PC-3 (cell line): ENCODE measurements at regions not wholly inside any gene's neighbourhood (a gene's known extent, or its start where the extent isn't known, plus 50 kb on each side); places are given as distances from the start of the nearest gene placed in this dataset.
"Not testable (repeated sequence)": the region's sequence is repeated elsewhere in the genome, so short reads cannot be mapped to it uniquely, and the experiment has no call there.

Source experiments
- ATAC-seq: fragments of 200-7000 bp; cut with Tn5 transposase; 2 replicates; pipeline ENCODE4 v1.9.1; 2020; ENCODE audit warnings: mild to moderate bottlenecking, moderate library complexity
- BruUV-seq: library from RNA; stranded (reverse); fragments of 400-500 nt; replicated peaks from 2 replicates; lab custom pipeline; 2021; lab: Mats Ljungman, UMichigan
- CTCF ChIA-PET: fragments of 300-600 bp; sonication (Branson Sonifier 250); formaldehyde crosslinking; loops from one replicate; lab custom pipeline; 2022; ENCODE audit warnings: antibody characterized with exemption; lab: Charles Lee
- POLR2A ChIA-PET: fragments of 300-600 bp; sonication (Branson Sonifier 250); formaldehyde crosslinking; loops from one replicate; lab custom pipeline; 2022; ENCODE audit warnings: antibody characterized with exemption; ENCODE audit not compliant: unreplicated experiment; lab: Charles Lee
- DNase-seq: peaks from one replicate; pipeline ENCODE4 v3.0.0-alpha.2; 2015
- H2AFZ ChIP-seq: fragments of 300-600 bp; sonication (generic); 2 replicates; pipeline ENCODE4 v1.6.0; 2016; ENCODE audit warnings: antibody characterized with exemption, low read length
- H3F3A ChIP-seq: fragments of 300-600 bp; sonication (generic); one replicate; pipeline ENCODE4 v1.6.0; 2017; ENCODE audit warnings: antibody characterized with exemption, low read length, control low read depth, mild to moderate bottlenecking; ENCODE audit not compliant: unreplicated experiment
- H3K27ac ChIP-seq: fragments of 300-600 bp; sonication (generic); 2 replicates; pipeline ENCODE4 v1.5.1; 2016; ENCODE audit warnings: mild to moderate bottlenecking, low read length
- H3K27me3 ChIP-seq: fragments of 300-600 bp; sonication (generic); 2 replicates; pipeline ENCODE4 v1.6.1; 2016; ENCODE audit warnings: low read length, mixed read lengths
- H3K36me3 ChIP-seq: fragments of 300-600 bp; sonication (generic); 2 replicates; pipeline ENCODE4 v1.6.1; 2016; ENCODE audit warnings: low read depth, mixed run types, low read length, mixed read lengths
- H3K4me1 ChIP-seq: fragments of 300-600 bp; sonication (generic); 2 replicates; pipeline ENCODE4 v1.5.1; 2016; ENCODE audit warnings: low read length; ENCODE audit not compliant: insufficient read depth
- H3K4me2 ChIP-seq: fragments of 300-600 bp; sonication (generic); 2 replicates; pipeline ENCODE4 v1.6.0; 2016; ENCODE audit warnings: low read length
- H3K4me3 ChIP-seq: fragments of 300-600 bp; sonication (generic); 2 replicates; pipeline ENCODE4 v1.5.1; 2016; ENCODE audit warnings: mild to moderate bottlenecking, low read length, mixed read lengths
- H3K79me2 ChIP-seq: fragments of 300-600 bp; sonication (generic); 2 replicates; pipeline ENCODE4 v1.6.1; 2017; ENCODE audit warnings: low read length, mixed read lengths
- H3K9ac ChIP-seq: fragments of 300-600 bp; sonication (generic); 2 replicates; pipeline ENCODE4 v1.6.0; 2016; ENCODE audit warnings: mild to moderate bottlenecking, low read length
- H3K9me2 ChIP-seq: fragments of 300-600 bp; sonication (generic); replicated peaks from 2 replicates; pipeline ENCODE4 v1.6.1; 2016; ENCODE audit warnings: mixed run types, low read length, mixed read lengths
- H3K9me3 ChIP-seq: fragments of 300-600 bp; sonication (generic); 2 replicates; pipeline ENCODE4 v1.6.1; 2016; ENCODE audit warnings: low read length, mixed read lengths
- H4K20me1 ChIP-seq: fragments of 300-600 bp; sonication (generic); 2 replicates; pipeline ENCODE4 v1.6.1; 2016; ENCODE audit warnings: low read length, mixed read lengths
- CTCF ChIP-seq: fragments of 300-600 bp; sonication (generic); conservative IDR thresholded peaks from 2 replicates; pipeline ENCODE4 v1.5.1; 2017; ENCODE audit warnings: antibody characterized with exemption, low read depth, mild to moderate bottlenecking, low read length
- EZH2 ChIP-seq: fragments of 300-600 bp; sonication (generic); IDR thresholded peaks from one replicate; pipeline ENCODE4 v1.6.1; 2017; ENCODE audit warnings: antibody characterized with exemption, mild to moderate bottlenecking, low read length; ENCODE audit not compliant: unreplicated experiment
- EZH2phosphoT487 ChIP-seq: fragments of 300-600 bp; sonication (generic); IDR thresholded peaks from 2 replicates; pipeline ENCODE4 v1.6.1; 2018; ENCODE audit warnings: mild to moderate bottlenecking, antibody characterized with exemption, low read length, borderline replicate concordance
- intact Hi-C: fragments of 100-400 bp; cut with micrococcal nuclease; formaldehyde crosslinking; loops from 2 replicates; pipeline ENCODE4 v1.9.0; 2023

- no peak for TF ChIP-seq EZH2phosphoT487
- no peak for TF ChIP-seq EZH2
- no peak for TF ChIP-seq CTCF
- DNase-seq (no peak), ATAC-seq (no peak)
- no peak overlapping the region for H3K4me2 ChIP-seq
- no peaks in the 10 kb centered on the region for H3K79me2 ChIP-seq
- CTCF ChIA-PET = no interaction called here
- H3K27ac ChIP-seq = no peak overlapping the region
- H3K4me3 ChIP-seq = no peak overlapping the region
- no TSS peak for BruUV-seq
- no peaks in the 10 kb centered on the region for H3K27me3 ChIP-seq
- H3K36me3 ChIP-seq = no peaks in the 10 kb centered on the region
- POLR2A ChIA-PET = no interaction called here
- no peak overlapping the region for H2AFZ ChIP-seq
- H3K9me2 ChIP-seq = no peaks in the 10 kb centered on the region
- intact Hi-C loops = no loop called here
- no peaks in the 10 kb centered on the region for H4K20me1 ChIP-seq
- H3K4me1 ChIP-seq = no peaks in the 10 kb centered on the region
- no peak overlapping the region for H3K9ac ChIP-seq
- no peaks in the 10 kb centered on the region for H3K9me3 ChIP-seq
- H3F3A ChIP-seq = no peaks in the 10 kb centered on the region
Measured at GRCh38 chr6:76972474-76972873, 490.8 kb downstream of the HTR1B start.

- CTCF ChIA-PET, POLR2A ChIA-PET, H3K4me3 ChIP-seq, H3K4me1 ChIP-seq, ATAC-seq, H3K79me2 ChIP-seq, H4K20me1 ChIP-seq, H3K4me2 ChIP-seq, H3K27me3 ChIP-seq, H3K9me2 ChIP-seq, H3K36me3 ChIP-seq, intact Hi-C loops, BruUV-seq, H3K9ac ChIP-seq, H3K27ac ChIP-seq, H2AFZ ChIP-seq, H3F3A ChIP-seq, DNase-seq, H3K9me3 ChIP-seq: not testable (repeated sequence)
Measured at GRCh38 chr6:76959177-76959576, 504.1 kb downstream of the HTR1B start.

- BruUV-seq = no TSS peak
- Histone ChIP-seq H3K36me3 (no peaks in the 10 kb centered on the region), H3K9me2 (no peaks in the 10 kb centered on the region), H3K4me2 (no peak overlapping the region), H2AFZ (no peak overlapping the region), H4K20me1 (no peaks in the 10 kb centered on the region), H3K9me3 (no peaks in the 10 kb centered on the region), H3K9ac (no peak overlapping the region), H3K4me1 (no peaks in the 10 kb centered on the region), H3K27me3 (no peaks in the 10 kb centered on the region), H3F3A (no peaks in the 10 kb centered on the region), H3K4me3 (no peak overlapping the region), H3K79me2 (no peaks in the 10 kb centered on the region), H3K27ac (no peak overlapping the region)
- ChIA-PET CTCF (no interaction called here), POLR2A (no interaction called here)
- intact Hi-C loops = no loop called here
- TF ChIP-seq EZH2phosphoT487 (no peak), CTCF (no peak), EZH2 (no peak)
- DNase-seq = no peak
- ATAC-seq = no peak
Measured at GRCh38 chr6:76942203-76942966, 520.9 kb downstream of the HTR1B start.
